PFSK-1 (cell line): ENCODE measurements at regions not wholly inside any gene's neighbourhood (a gene's known extent, or its start where the extent isn't known, plus 50 kb on each side); places are given as distances from the start of the nearest gene placed in this dataset.

Experiments
- FOXP2 ChIP-seq: optimal IDR thresholded peaks from 2 replicates; pipeline ENCODE3; 2011; ENCODE audit warnings: borderline replicate concordance, control low read depth, inconsistent platforms; ENCODE audit not compliant: insufficient read depth; ENCODE audit errors: extremely low read length, extremely low read depth
- POLR2AphosphoS5 ChIP-seq: IDR thresholded peaks from 2 replicates; pipeline ENCODE4 v1.6.1; 2012; ENCODE audit warnings: low read depth, mild to moderate bottlenecking, control low read depth, low read length, moderate library complexity
- REST ChIP-seq, 2 experiments: IDR thresholded peaks; 2 replicates each; pipeline versions ENCODE4 v1.6.1 to v1.8.0; 2011 to 2012; ENCODE audit warnings: low read depth in 2 of 2, low read length in 2 of 2, control low read depth in 1 of 2, inconsistent platforms in 1 of 2, mild to moderate bottlenecking in 1 of 2, moderate library complexity in 1 of 2; ENCODE audit not compliant: insufficient read depth in 1 of 2
- SIN3A ChIP-seq: IDR thresholded peaks from 2 replicates; pipeline ENCODE4 v1.6.1; 2012; ENCODE audit warnings: mild to moderate bottlenecking, low read length, moderate library complexity, borderline replicate concordance; ENCODE audit not compliant: insufficient read depth
- TAF1 ChIP-seq: IDR thresholded peaks from 2 replicates; pipeline ENCODE4 v1.6.1; 2012; ENCODE audit warnings: low read length, control low read depth, borderline replicate concordance; ENCODE audit not compliant: insufficient read depth

- TF ChIP-seq POLR2AphosphoS5 = no peak
- no peak for TF ChIP-seq SIN3A
- TF ChIP-seq FOXP2 = no peak
- no peak for TF ChIP-seq REST (IDR thresholded peaks at IDR 0.05; ENCODE audit: insufficient read depth in 1 of 2, low read depth in 2 of 2, low read length in 2 of 2)
- no peak for TF ChIP-seq TAF1
Observed at GRCh38 chr7:115208710-115209560, 287.0 kb downstream of the MDFIC start.

GRCh38 chr7:115198143-115198542 is 276.2 kb downstream of the MDFIC start:
- TF ChIP-seq FOXP2 = no peak
- no peak for TF ChIP-seq REST (IDR thresholded peaks at IDR 0.05; ENCODE audit: insufficient read depth in 1 of 2, low read depth in 2 of 2, low read length in 2 of 2)
- no peak for TF ChIP-seq POLR2AphosphoS5
- TF ChIP-seq SIN3A = no peak
- no peak for TF ChIP-seq TAF1

GRCh38 chr7:115195208-115195607 is 273.3 kb downstream of the MDFIC start:
- no peak for TF ChIP-seq FOXP2
- TF ChIP-seq POLR2AphosphoS5 = no peak
- no peak for TF ChIP-seq SIN3A
- TF ChIP-seq TAF1 = no peak
- TF ChIP-seq REST (IDR thresholded peaks at IDR 0.05; ENCODE audit: insufficient read depth in 1 of 2, low read depth in 2 of 2, low read length in 2 of 2) = no peak

GRCh38 chr7:115191526-115191925 is 269.6 kb downstream of the MDFIC start:
- TF ChIP-seq REST (IDR thresholded peaks at IDR 0.05; ENCODE audit: insufficient read depth in 1 of 2, low read depth in 2 of 2, low read length in 2 of 2) = no peak
- TF ChIP-seq TAF1 = no peak
- TF ChIP-seq SIN3A = no peak
- no peak for TF ChIP-seq FOXP2
- TF ChIP-seq POLR2AphosphoS5 = no peak

GRCh38 chr7:115183431-115184057 is 261.6 kb downstream of the MDFIC start:
- no peak for TF ChIP-seq SIN3A
- TF ChIP-seq REST (IDR thresholded peaks at IDR 0.05; ENCODE audit: insufficient read depth in 1 of 2, low read depth in 2 of 2, low read length in 2 of 2) = no peak
- no peak for TF ChIP-seq POLR2AphosphoS5
- TF ChIP-seq FOXP2 = no peak
- no peak for TF ChIP-seq TAF1
